ENCODE measurements at regions not wholly inside any gene's neighbourhood (a gene's known extent, or its start where the extent isn't known, plus 50 kb on each side); places are given as distances from the start of the nearest gene placed in this dataset.
"Not testable (repeated sequence)": the region's sequence is repeated elsewhere in the genome, so short reads cannot be mapped to it uniquely, and the experiment has no call there.

GRCh38 chr16:29304251-29304650 lies 102.3 kb downstream of the NPIPB11 start:
- no peak for TF ChIP-seq POLR2A (IDR thresholded peaks at IDR 0.05; ENCODE audit: low read length)
- TF ChIP-seq GATA1 (IDR thresholded peaks at IDR 0.05; ENCODE audit: low read depth, low read length) = no peak
- DNase-seq = no peak

GRCh38 chr16:29303520-29303919 lies 103.0 kb downstream of the NPIPB11 start:
- TF ChIP-seq POLR2A (IDR thresholded peaks at IDR 0.05; ENCODE audit: low read length) = no peak
- TF ChIP-seq GATA1 (IDR thresholded peaks at IDR 0.05; ENCODE audit: low read depth, low read length) = no peak
- DNase-seq = no peak

GRCh38 chr16:29302976-29303375 lies 103.5 kb downstream of the NPIPB11 start:
- TF ChIP-seq POLR2A (IDR thresholded peaks at IDR 0.05; ENCODE audit: low read length) (no peak), GATA1 (IDR thresholded peaks at IDR 0.05; ENCODE audit: low read depth, low read length) (no peak)
- DNase-seq = no peak

GRCh38 chr16:29302433-29302832 lies 104.1 kb downstream of the NPIPB11 start:
- DNase-seq = not testable (repeated sequence)

- not testable (repeated sequence) for DNase-seq
Measured at GRCh38 chr16:29301662-29302285, 104.7 kb downstream of the NPIPB11 start.

- not testable (repeated sequence) for DNase-seq
Measured at GRCh38 chr16:29300541-29301535, 105.7 kb downstream of the NPIPB11 start.

- peak; percentile 55 to 72 for DNase-seq
Measured at GRCh38 chr16:29300030-29300491, 106.5 kb downstream of the NPIPB11 start.

GRCh38 chr16:29298997-29299396 lies 107.5 kb downstream of the NPIPB11 start:
- not testable (repeated sequence) for DNase-seq

- DNase-seq = not testable (repeated sequence)
Measured at GRCh38 chr16:29298307-29298706, 108.2 kb downstream of the NPIPB11 start.

GRCh38 chr16:29297809-29298177 lies 108.7 kb downstream of the NPIPB11 start:
- DNase-seq = not testable (repeated sequence)

GRCh38 chr16:29297144-29297808 lies 109.2 kb downstream of the NPIPB11 start:
- DNase-seq = not testable (repeated sequence)

- not testable (repeated sequence) for DNase-seq
Measured at GRCh38 chr16:29296176-29296575, 110.3 kb downstream of the NPIPB11 start.

GRCh38 chr16:29294951-29295795 lies 111.3 kb downstream of the NPIPB11 start:
- DNase-seq = not testable (repeated sequence)

GRCh38 chr16:29294400-29294933 lies 112.0 kb downstream of the NPIPB11 start:
- not testable (repeated sequence) for DNase-seq

GRCh38 chr16:29293545-29293944 lies 113.0 kb downstream of the NPIPB11 start:
- DNase-seq = not testable (repeated sequence)

- not testable (repeated sequence) for DNase-seq
Measured at GRCh38 chr16:29292952-29293471, 113.5 kb downstream of the NPIPB11 start.

GRCh38 chr16:29291329-29292271 lies 114.9 kb downstream of the NPIPB11 start:
- peak in 1 of 2 experiments; percentile 46 for DNase-seq
